ENCODE measurements at regions not wholly inside any gene's neighbourhood (a gene's known extent, or its start where the extent isn't known, plus 50 kb on each side); places are given as distances from the start of the nearest gene placed in this dataset.

GRCh38 chr4:181877329-181877848 lies 365.8 kb upstream of the TENM3 start:
- H3K4me3 ChIP-seq (ENCODE audit: low read length) = no peak overlapping the region
- H3K9me3 ChIP-seq (replicated peaks; ENCODE audit: insufficient read depth, low read length) = no peaks in the 10 kb centered on the region
- H3K9me2 ChIP-seq (replicated peaks; ENCODE audit: insufficient read depth, low read length) = no peaks in the 10 kb centered on the region
- H3K27me3 ChIP-seq (replicated peaks; ENCODE audit: insufficient read depth, low read length) = no peaks in the 10 kb centered on the region
- H3K4me2 ChIP-seq (ENCODE audit: low read depth, low read length) = no peak overlapping the region
- H4K20me1 ChIP-seq (ENCODE audit: insufficient read depth, low read length) = no peaks in the 10 kb centered on the region
- no peak overlapping the region for H3K9ac ChIP-seq (ENCODE audit: low read length)
- H3F3A ChIP-seq (ENCODE audit: insufficient read depth, low read length) = no peaks in the 10 kb centered on the region
- TF ChIP-seq EZH2 (optimal IDR thresholded peaks at IDR 0.05; ENCODE audit: low read depth, low read length) (no peak), CTCF (IDR thresholded peaks at IDR 0.05; ENCODE audit: low read length) (no peak), EZH2phosphoT487 (IDR thresholded peaks at IDR 0.05; ENCODE audit: low read length) (no peak)
- H2AFZ ChIP-seq (ENCODE audit: low read length) = no peak overlapping the region
- no peaks in the 10 kb centered on the region for H3K36me3 ChIP-seq (replicated peaks; ENCODE audit: insufficient read depth, low read length)
- no peak overlapping the region for H3K27ac ChIP-seq (ENCODE audit: low read length)
- H3K79me2 ChIP-seq (ENCODE audit: low read length) = no peaks in the 10 kb centered on the region
- H3K4me1 ChIP-seq (ENCODE audit: low read length) = no peaks in the 10 kb centered on the region
- DNase-seq = no peak

DNA sequence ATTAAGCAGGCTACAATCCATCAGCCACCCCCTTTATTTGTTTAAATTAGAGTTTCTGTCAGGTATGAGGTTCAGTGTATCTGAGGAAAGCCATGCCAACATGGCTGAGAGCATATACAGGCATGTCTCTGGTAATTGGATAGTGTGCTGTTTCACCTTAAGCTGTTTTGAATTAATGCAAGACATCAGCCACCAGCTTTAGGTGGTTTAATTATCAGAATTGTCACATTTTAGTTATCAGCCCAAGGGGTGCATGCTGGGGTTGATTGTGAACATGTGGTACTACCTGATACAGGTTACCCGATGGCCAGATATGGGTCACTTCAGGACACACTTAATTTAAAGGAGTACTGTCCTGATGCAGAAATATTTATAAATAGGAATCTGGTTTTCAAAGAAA lies 353.2 kb upstream of the TENM3 start:
- Histone ChIP-seq H3K27me3 (replicated peaks; ENCODE audit: insufficient read depth, low read length) (no peaks in the 10 kb centered on the region), H3K9me3 (replicated peaks; ENCODE audit: insufficient read depth, low read length) (no peaks in the 10 kb centered on the region), H4K20me1 (ENCODE audit: insufficient read depth, low read length) (no peaks in the 10 kb centered on the region), H3K27ac (ENCODE audit: low read length) (no peak overlapping the region), H3K9ac (ENCODE audit: low read length) (no peak overlapping the region), H3F3A (ENCODE audit: insufficient read depth, low read length) (no peaks in the 10 kb centered on the region), H3K4me3 (ENCODE audit: low read length) (no peak overlapping the region), H3K4me1 (ENCODE audit: low read length) (no peaks in the 10 kb centered on the region), H3K4me2 (ENCODE audit: low read depth, low read length) (no peak overlapping the region), H2AFZ (ENCODE audit: low read length) (no peak overlapping the region), H3K36me3 (replicated peaks; ENCODE audit: insufficient read depth, low read length) (no peaks in the 10 kb centered on the region), H3K9me2 (replicated peaks; ENCODE audit: insufficient read depth, low read length) (no peaks in the 10 kb centered on the region), H3K79me2 (ENCODE audit: low read length) (no peaks in the 10 kb centered on the region)
- no peak for TF ChIP-seq EZH2phosphoT487 (IDR thresholded peaks at IDR 0.05; ENCODE audit: low read length)
- TF ChIP-seq CTCF (IDR thresholded peaks at IDR 0.05; ENCODE audit: low read length) = no peak
- no peak for TF ChIP-seq EZH2 (optimal IDR thresholded peaks at IDR 0.05; ENCODE audit: low read depth, low read length)
- no peak for DNase-seq

GRCh38 chr4:181890911-181891310 lies 352.3 kb upstream of the TENM3 start:
- no peak overlapping the region for H2AFZ ChIP-seq (ENCODE audit: low read length)
- H3K4me1 ChIP-seq (ENCODE audit: low read length) = no peaks in the 10 kb centered on the region
- no peak overlapping the region for H3K4me2 ChIP-seq (ENCODE audit: low read depth, low read length)
- no peaks in the 10 kb centered on the region for H3K27me3 ChIP-seq (replicated peaks; ENCODE audit: insufficient read depth, low read length)
- no peak overlapping the region for H3K27ac ChIP-seq (ENCODE audit: low read length)
- H3K79me2 ChIP-seq (ENCODE audit: low read length) = no peaks in the 10 kb centered on the region
- no peaks in the 10 kb centered on the region for H3F3A ChIP-seq (ENCODE audit: insufficient read depth, low read length)
- no peaks in the 10 kb centered on the region for H3K36me3 ChIP-seq (replicated peaks; ENCODE audit: insufficient read depth, low read length)
- no peaks in the 10 kb centered on the region for H3K9me3 ChIP-seq (replicated peaks; ENCODE audit: insufficient read depth, low read length)
- H3K4me3 ChIP-seq (ENCODE audit: low read length) = no peak overlapping the region
- no peaks in the 10 kb centered on the region for H4K20me1 ChIP-seq (ENCODE audit: insufficient read depth, low read length)
- no peak for DNase-seq
- no peak overlapping the region for H3K9ac ChIP-seq (ENCODE audit: low read length)
- TF ChIP-seq CTCF (IDR thresholded peaks at IDR 0.05; ENCODE audit: low read length) (no peak), EZH2 (optimal IDR thresholded peaks at IDR 0.05; ENCODE audit: low read depth, low read length) (no peak), EZH2phosphoT487 (IDR thresholded peaks at IDR 0.05; ENCODE audit: low read length) (no peak)
- no peaks in the 10 kb centered on the region for H3K9me2 ChIP-seq (replicated peaks; ENCODE audit: insufficient read depth, low read length)

All from MM.1S (cell line).